ENCODE measurements at regions not wholly inside any gene's neighbourhood (a gene's known extent, or its start where the extent isn't known, plus 50 kb on each side); places are given as distances from the start of the nearest gene placed in this dataset.

DNA sequence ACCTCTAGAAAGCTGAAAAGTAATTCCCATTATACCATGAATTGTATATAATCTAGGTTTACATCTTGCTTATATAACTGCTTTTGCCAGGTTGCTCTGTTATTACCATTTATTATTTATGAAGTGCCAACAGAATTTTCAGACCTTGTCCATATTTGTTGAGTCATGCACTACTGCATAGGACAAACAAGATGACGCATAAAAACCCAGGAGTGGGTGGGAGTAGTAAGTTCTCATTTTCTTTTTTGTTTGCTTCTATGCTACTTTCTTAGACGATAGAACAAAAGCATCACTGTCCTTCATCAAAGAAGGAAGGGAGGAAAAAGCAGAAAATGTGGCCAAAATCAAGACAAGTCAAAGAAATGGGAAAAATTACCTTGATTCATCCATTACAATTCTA, 119.0 kb upstream of the RASSF8 start:
- Histone ChIP-seq H3K27me3 (no peaks in the 10 kb centered on the region), H3K36me3 (no peaks in the 10 kb centered on the region), H3K4me3 (no peak overlapping the region), H3K27ac (no peak overlapping the region), H3K4me1 (no peaks in the 10 kb centered on the region), H3K9me3 (no peaks in the 10 kb centered on the region)
- ATAC-seq: no peak
- TF ChIP-seq CTCF (IDR thresholded peaks at IDR 0.05 in 4 of 5, conservative IDR thresholded peaks at IDR 0.05 in 1 of 5): no peak
- no peak for TF ChIP-seq POLR2A (IDR thresholded peaks at IDR 0.05)
- in situ Hi-C loops (cut with MboI; ENCODE audit: low sequenced_read_pairs in 4 of 4): no loop called here
- intact Hi-C loops (cut with DNase I; ENCODE audit: low total_unique reads): no loop called here
- no peak for DNase-seq

- Histone ChIP-seq H3K27ac (no peak overlapping the region), H3K9me3 (no peaks in the 10 kb centered on the region), H3K4me3 (no peak overlapping the region), H3K4me1 (no peaks in the 10 kb centered on the region), H3K27me3 (no peaks in the 10 kb centered on the region), H3K36me3 (no peaks in the 10 kb centered on the region)
- ATAC-seq (no peak), DNase-seq (no peak)
- intact Hi-C loops (cut with DNase I; ENCODE audit: low total_unique reads): no loop called here
- no peak for TF ChIP-seq POLR2A (IDR thresholded peaks at IDR 0.05)
- no peak for TF ChIP-seq CTCF (IDR thresholded peaks at IDR 0.05 in 4 of 5, conservative IDR thresholded peaks at IDR 0.05 in 1 of 5)
- in situ Hi-C loops (cut with MboI; ENCODE audit: low sequenced_read_pairs in 4 of 4): no loop called here
Observed at GRCh38 chr12:25840678-25841465, 117.6 kb upstream of the RASSF8 start.

DNA sequence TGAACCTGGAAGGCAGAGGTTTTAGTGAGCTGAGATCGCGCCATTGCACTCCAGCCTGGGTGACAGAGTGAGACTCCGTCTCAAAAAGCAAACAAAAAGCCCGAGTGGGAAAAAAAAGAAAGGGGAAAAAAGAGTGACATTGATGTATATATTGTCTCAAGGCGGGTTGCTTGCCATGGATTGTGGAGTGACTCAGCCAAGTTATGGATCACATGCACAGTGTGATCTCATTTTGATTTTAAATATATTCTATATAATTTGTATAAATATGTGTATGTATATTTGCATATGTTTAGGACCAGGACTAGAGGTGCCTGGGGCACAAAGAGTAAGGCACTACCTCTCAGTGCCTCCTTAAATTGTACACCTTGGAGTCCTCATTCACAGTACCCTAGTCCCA, 116.2 kb upstream of the RASSF8 start:
- TF ChIP-seq POLR2A (IDR thresholded peaks at IDR 0.05): no peak
- TF ChIP-seq CTCF (IDR thresholded peaks at IDR 0.05 in 4 of 5, conservative IDR thresholded peaks at IDR 0.05 in 1 of 5): no peak
- no peaks in the 10 kb centered on the region for H3K4me1 ChIP-seq
- in situ Hi-C loops (cut with MboI; ENCODE audit: low sequenced_read_pairs in 4 of 4): no loop called here
- no peaks in the 10 kb centered on the region for H3K9me3 ChIP-seq
- H3K36me3 ChIP-seq: no peaks in the 10 kb centered on the region
- intact Hi-C loops (cut with DNase I; ENCODE audit: low total_unique reads): no loop called here
- no peaks in the 10 kb centered on the region for H3K27me3 ChIP-seq
- H3K4me3 ChIP-seq: no peak overlapping the region
- ATAC-seq (no peak), DNase-seq (no peak)
- no peak overlapping the region for H3K27ac ChIP-seq

- in situ Hi-C loops (cut with MboI; ENCODE audit: low sequenced_read_pairs in 4 of 4): no loop called here
- no peaks in the 10 kb centered on the region for H3K4me1 ChIP-seq
- no peaks in the 10 kb centered on the region for H3K27me3 ChIP-seq
- no peak for TF ChIP-seq POLR2A (IDR thresholded peaks at IDR 0.05)
- no peak for TF ChIP-seq CTCF (IDR thresholded peaks at IDR 0.05 in 4 of 5, conservative IDR thresholded peaks at IDR 0.05 in 1 of 5)
- no peak overlapping the region for H3K4me3 ChIP-seq
- no peaks in the 10 kb centered on the region for H3K36me3 ChIP-seq
- DNase-seq: no peak
- no peaks in the 10 kb centered on the region for H3K9me3 ChIP-seq
- no peak for ATAC-seq
- no peak overlapping the region for H3K27ac ChIP-seq
- intact Hi-C loops (cut with DNase I; ENCODE audit: low total_unique reads): no loop called here
Observed at GRCh38 chr12:25843976-25844375, 114.5 kb upstream of the RASSF8 start.

DNA sequence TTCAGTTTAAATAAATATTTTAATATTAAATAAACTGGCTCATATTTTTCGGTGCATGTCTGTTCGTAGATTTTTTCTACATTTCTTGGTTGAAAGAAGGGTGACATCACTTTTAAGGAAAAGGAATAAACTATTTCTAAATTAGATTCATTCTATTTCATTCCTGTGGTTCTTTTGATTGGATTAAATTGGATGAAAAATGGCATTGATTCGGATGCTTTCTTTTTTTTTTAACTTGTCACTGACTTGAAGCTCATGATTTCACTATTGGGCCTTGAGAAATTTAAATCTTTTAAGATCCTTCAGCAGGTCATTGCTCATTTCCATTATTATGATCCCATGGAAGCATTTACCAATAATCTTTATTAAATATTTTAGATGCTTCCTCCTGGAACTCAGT, 113.1 kb upstream of the RASSF8 start:
- no peak for DNase-seq
- Histone ChIP-seq H3K4me1 (no peaks in the 10 kb centered on the region), H3K27ac (no peak overlapping the region), H3K27me3 (no peaks in the 10 kb centered on the region), H3K36me3 (no peaks in the 10 kb centered on the region), H3K4me3 (no peak overlapping the region), H3K9me3 (no peaks in the 10 kb centered on the region)
- in situ Hi-C loops (cut with MboI; ENCODE audit: low sequenced_read_pairs in 4 of 4) (no loop called here), intact Hi-C loops (cut with DNase I; ENCODE audit: low total_unique reads) (no loop called here)
- TF ChIP-seq CTCF (IDR thresholded peaks at IDR 0.05 in 4 of 5, conservative IDR thresholded peaks at IDR 0.05 in 1 of 5): no peak
- TF ChIP-seq POLR2A (IDR thresholded peaks at IDR 0.05): no peak
- no peak for ATAC-seq

All from gastrocnemius medialis (tissue), 4 donors.